NCI-H146 treated with DMSO at 0.1 percent for 48 hours (cell line): ENCODE measurements at regions not wholly inside any gene's neighbourhood (a gene's known extent, or its start where the extent isn't known, plus 50 kb on each side); places are given as distances from the start of the nearest gene placed in this dataset.

Experiments
- DNase-seq: peaks from one replicate; lab custom pipeline; 2025; ENCODE audit not compliant: unreplicated experiment; lab: John Stamatoyannopoulos, UW

DNA sequence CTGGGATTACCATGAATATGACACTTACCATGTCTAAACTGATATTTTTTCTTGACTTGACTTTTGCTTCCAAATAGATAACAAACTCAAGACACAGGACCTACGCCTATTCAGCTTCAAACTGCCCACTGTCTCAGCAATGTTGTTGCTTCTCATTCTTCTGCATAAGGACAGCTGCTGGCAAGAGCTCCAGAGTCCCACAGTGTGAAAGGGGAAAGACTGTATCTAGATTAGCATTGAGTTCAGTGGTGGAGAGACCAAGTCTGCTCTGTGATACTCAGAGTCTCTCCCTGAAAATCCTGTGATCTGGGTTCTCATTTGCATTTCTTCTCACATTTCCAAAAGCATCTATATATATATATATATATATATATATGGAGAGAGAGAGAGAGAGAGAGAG, 247.9 kb upstream of the NT5C1B start:
- no peak for DNase-seq

DNA sequence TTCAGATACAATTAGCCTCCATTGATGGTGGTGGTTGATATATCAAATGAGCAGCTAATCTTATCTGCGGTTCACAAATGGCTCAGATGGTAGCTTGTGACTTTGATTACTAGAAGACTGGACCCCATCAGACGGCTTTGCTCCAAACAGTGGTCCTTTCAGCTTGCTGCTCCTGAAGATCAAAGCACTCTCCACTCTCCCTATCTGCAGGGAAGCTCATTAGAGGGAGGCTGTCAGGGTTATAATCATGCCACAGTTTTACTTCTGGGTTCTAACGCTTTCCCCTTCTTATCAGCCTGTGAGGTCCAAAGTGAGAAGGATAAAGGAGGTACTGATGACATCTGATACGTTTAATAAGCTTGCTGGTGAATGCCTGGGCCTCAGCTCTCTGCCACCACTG, 247.1 kb upstream of the NT5C1B start:
- no peak for DNase-seq

DNA sequence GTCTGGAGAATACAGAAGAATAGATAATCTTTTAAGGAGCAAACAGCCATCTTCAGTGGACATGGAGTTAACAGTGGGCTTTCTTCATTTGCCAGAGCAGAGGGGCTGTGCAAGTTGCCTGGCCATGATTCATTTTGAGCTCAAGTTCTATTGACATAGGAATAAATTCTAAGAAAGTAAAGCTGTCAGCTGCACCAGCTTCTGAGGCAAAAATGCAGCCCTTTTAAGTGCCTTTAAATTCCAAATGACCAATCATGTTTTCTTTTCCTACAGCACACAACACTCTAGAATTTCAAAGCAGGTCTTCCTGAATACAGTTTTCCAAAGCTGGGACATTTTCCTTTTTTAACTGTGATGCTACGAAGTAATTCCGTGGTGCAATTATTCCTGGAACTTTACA, 246.4 kb upstream of the NT5C1B start:
- DNase-seq, result no peak

DNA sequence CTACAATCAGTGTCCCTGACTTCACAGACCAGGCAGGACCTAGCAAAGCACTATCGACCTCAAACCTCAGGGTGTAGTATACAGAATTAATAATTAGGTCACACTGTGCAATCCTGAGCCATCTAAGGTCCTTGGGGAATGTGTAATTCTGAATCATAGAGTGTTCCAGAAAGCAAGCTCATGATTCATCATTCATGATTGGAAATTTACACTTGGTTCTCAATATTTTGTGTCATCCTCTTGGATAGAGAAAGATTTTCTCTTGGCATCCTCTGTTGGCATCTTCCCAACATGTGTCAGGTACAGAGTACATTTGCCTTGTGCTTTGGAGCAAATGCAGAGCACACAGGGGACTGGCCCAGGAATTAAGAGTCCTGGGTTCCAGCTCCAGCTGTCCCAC, 245.0 kb upstream of the NT5C1B start:
- no peak for DNase-seq

DNA sequence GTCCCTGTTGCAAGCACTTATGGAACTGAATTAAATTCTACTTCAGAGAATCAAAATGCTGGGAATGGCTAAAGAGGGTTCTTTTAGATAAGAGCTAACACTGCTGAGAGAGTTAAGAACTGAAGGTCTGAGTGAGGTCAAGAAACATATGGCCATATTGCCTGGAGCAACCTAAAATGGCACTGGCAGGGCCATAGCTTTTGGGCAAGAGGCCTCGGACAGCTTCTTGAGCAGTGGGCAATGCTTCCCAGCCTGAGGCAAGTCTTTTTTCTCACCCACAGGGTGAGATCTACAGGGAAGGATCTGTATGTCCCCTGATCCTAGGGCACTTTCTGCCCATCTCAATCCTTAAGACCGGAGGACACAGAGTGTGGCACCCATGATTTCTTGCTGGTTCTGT, 244.6 kb upstream of the NT5C1B start:
- no peak for DNase-seq

DNA sequence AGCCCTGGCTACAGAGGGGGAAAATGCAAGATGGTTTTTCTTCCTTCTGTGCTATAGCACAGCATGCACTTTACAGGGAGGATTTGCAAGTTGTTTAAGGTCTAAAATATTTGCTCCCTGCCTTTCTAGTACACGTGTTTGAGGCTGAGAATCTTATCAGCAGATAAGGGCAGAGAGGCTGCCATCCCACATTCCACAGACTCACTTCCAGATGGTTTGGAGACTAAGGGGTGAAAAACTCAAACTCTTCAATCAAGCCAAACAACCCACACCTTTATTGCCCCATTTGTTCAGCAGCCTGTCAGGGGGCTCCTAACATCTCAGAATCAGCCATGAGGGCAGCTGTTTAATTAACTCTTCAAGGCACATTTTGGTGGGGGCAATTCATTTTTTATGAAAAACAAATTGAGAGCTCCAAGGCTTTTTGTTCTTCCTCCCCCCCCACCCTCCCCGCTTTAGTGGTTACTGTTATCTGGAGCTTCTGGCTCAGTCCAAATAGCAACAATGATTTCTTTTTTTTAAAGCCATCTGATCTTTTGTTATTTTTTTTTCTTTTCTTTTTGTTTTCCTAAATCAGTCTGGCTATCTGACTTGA, 242.6 kb upstream of the NT5C1B start:
- DNase-seq, result no peak

DNA sequence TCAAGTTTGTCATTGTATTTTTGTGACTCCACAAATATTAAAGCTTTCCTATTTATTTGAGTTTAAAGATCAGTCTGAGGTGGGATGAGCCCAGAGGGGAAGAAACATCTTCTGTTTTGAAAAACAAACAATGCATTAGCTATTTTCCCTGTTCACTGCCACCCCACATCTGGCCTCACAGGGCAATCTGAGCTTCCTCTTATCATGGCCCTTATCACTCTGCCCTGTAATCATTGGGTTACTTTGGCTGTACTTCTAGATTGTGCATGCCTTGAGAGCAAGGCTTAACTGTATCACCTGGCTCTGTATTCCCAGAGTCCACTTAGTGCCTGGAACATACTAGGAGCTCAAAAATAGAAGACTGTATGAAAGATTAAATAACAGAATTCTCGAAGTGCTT, 241.6 kb upstream of the NT5C1B start:
- DNase-seq, result no peak

DNA sequence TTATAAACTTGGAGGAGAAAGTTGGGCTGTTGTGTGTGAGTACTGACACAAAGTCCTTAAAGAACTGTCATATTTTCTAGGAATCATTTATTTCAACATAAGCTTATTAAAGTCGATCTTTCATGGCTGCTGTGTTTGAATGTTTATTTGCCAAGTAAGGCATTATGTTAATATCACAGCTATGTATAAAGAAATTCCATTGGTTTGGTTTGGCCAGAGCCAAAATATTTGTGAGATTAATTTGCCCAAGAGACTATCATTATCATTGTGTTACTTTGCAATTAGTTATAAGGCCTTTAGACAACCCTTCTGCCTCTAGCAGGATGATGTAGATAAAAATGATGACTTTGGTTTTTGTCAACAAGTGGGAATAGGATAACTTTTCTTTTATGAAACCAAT, 240.6 kb upstream of the NT5C1B start:
- DNase-seq, result no peak

DNA sequence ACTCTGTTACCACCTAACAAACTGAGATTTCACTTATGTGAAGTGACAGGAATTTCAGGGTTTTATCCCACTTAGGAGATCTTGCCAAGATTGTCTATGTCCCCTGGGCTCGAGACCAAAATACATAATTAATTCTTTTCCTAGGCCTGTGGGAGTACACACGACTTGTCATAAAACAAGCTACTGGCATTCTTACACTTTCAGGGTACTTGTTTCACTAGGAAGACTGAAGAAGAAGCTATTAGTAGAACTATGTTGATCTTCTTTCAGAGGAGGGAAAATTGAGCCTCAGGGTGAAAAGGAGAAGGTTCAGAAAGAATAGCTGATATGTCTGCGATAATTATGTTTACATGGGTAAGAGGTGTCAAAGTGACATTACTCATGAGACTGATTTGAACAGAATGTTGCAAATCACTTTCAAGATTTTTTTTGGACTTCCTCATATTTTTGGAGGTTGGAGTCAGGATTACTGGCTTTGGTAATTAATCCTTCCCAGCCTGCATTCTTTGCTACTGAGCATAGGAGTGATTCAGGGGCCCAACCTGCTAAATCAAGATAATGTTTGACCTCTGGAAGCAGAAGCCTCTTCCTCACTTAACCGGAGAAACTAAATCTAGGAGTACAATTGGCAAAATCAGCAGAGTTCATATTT, 240.0 kb upstream of the NT5C1B start:
- DNase-seq, result no peak

DNA sequence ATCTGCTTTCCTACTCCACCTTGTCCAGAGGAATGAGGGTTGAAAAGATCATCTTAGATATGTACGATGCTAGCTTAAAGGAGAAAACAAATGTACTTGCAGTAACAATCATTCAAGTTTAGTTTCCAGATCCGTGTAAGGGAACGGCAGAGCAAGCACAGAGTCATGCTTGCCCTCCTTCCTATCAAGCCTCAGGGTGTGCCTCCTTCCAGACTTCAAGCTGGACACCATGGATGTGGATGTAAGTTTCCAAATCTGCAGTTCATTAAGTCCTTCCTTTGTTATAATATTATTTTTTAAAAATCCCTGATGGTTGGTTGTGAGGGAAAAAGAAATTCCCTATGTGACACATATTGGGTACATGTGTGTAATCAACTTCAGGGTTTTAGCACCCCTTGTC, 238.9 kb upstream of the NT5C1B start:
- DNase-seq, result no peak

DNA sequence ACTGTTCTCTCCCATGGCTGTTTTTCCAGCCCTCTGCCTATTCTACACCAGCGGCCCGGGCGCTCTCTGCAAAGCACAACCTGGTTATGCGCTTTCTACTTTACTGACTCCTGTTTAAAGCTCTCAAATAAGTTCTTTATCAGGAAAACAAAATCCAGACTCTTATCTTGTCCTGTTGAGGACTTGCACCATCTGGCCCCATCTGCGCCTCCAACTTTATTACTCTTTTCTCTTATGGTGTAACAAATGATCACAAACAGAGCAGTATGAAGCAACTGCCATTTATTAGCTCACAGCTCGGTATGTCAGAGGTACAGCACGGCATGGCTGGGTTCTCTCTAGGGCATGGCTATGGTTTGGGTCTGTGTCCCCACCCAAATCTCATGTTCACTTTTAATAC, 236.5 kb upstream of the NT5C1B start:
- no peak for DNase-seq

DNA sequence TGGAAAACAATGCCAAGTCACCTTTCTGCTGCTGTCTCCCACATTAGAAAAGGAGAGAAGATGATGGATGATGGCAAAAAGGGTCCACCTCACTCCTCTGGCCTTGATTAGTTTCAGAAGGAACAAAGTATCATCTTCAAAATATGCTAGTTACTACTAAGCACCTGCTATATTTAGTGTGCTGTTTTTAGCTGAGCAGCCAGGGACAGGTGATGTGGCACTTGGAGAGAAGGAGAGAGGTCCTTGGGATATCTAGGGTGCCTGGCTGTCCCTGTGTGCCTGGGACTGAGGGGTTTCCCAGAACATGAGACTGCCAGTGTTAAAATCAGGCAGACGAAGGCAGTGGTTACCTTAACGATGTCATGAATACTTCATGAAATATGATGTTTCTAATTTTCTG, 235.5 kb upstream of the NT5C1B start:
- no peak for DNase-seq

DNA sequence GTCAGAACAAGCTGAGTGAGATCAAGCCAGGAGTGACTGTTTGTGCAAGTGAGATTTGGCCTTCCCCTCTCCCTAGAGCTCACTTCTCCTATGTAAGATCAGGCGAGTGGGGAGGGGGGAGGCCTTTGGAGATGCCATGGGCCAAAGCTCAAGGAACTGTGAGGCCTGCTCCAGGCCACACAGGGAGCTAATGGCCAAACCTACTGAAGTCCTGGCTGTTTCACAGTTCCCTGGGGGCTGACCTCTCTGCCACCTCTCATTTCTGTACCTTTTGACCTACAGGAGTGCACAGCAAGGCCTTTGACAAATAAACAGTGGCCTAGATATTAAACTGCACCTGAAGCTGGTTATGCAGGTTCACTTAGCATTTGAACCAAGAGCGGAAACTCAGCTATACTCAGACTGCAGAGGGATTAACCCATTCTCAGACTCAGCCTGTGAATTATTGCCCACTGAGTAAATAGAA, 235.0 kb upstream of the NT5C1B start:
- DNase-seq, result no peak

DNA sequence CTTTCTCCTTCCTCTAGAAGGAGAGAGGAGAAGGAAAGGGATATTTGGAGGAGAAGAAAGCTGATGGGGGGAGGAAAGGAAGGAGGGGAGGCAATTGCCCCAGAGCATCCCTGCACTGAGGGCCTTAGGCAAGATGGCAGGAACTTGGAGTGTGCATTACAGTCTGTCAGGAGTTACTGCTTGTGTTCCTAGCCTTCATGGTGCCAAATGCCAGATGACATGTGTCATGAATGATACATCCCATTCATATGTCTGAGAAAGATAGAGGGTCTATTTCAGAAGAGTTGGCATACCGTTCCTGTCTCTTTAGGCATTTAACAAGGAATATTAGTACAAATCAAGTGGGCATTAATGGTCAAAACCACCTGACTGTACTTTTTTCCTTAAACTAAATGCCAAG, 232.1 kb upstream of the NT5C1B start:
- no peak for DNase-seq

DNA sequence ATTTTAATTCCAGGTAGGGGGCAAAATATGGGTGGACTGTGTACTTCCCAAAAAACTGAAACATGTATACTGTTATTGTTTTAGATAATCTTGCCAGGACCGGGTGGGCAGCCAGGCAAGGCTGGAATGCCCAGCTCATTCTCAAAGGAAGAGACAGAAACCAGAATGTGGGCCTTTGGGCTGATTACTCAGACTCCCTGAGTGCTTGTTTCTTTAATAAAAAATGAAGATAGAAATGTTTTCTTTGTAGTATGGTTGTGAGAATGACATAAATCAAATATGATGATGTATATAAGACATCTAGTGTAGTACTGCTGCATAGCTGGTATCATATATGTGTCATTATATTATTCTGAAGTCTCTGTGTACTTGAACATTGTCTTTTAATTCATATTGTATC, 231.6 kb upstream of the NT5C1B start:
- DNase-seq, result no peak

DNA sequence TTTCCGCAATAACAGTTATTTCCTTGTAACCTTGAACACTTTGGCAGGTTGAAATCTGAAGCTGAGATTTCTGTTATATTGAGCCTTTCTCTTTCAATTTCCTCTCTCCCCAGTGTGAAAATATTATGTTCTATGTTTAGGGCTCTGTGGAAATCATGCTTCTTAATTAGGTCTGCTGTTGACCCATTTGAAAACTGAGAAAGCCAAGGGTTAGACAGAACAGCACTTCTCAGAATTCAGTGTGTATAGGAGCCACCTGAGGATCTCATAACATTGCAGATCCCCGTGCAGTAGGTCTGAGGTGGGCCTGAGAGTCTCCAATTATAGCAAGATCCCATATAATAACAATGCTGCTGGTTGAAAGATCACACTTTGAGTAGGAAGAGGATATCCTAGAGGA, 230.2 kb upstream of the NT5C1B start:
- DNase-seq, result no peak

DNA sequence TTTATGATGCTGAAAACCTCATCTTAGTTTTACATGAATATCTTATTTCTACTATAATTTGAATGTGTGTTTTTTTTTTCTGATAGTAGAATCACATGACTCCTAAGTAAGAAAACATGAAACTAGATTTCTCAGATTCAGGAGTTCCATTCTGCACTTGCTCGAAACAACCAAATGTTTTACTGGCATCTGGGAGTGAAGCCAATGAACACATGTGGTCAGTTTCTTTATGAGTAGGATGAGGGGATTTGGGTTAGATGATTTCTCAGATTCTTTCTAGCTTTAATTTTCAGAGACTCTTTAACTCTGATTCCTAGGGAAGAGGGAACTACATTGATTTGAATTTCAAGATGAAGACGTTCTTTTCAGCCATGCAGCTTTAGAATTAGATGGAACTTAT, 225.0 kb upstream of the NT5C1B start:
- DNase-seq, result no peak

DNA sequence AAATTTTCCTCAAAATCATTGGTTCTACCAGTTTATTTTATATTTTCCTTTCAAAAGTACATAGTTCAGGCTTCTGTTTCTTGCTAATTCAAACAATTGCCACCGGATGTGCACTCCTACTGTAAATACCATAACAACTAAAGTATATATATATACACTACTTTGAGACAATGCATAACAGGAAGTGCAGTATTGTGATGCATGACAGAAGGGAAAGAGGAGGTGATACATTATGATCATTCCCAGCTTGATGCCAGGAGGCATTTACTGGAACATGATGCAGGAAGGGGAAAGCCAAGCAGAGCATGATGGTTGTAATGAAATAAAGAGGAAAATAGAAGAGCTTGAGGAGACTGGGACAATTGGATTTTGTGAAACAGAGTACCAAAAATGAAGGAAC, 215.2 kb upstream of the NT5C1B start:
- no peak for DNase-seq

DNA sequence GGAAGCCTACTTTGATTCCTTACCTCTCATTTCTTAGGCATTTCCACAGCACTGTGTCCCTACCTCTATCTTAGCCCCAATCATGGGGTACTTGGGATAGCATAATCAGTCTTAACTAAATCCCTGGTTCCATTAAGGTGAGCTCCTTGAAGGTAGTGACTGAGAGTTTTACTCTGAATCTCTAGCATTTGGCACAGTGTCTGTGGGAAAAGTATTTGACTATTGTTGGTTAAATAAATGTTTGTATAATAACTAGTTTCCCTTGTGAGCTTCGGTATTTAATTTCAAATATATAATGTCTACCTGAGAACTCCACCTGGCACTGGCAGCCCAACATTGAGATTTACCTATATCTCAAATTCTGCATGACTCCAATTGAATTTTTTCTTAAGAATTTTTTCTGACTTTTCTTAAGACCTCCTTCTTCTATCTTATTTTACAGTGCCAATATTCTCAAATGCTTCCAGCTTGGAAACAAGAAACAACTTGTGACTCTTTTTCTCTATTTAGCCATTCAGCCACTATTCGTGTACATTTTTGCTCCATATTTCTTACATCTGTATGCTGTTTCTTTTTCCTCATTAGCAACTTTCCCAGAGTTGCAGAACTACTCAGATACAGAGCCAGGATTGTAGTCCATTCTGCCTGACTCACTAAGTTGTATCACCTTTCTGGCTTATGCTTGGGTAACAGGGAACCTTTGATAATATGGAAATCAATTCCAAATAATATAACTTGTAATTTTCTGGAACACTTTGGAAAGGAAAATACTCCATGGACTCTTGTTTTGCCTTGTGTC, 214.0 kb upstream of the NT5C1B start:
- DNase-seq, result no peak

DNA sequence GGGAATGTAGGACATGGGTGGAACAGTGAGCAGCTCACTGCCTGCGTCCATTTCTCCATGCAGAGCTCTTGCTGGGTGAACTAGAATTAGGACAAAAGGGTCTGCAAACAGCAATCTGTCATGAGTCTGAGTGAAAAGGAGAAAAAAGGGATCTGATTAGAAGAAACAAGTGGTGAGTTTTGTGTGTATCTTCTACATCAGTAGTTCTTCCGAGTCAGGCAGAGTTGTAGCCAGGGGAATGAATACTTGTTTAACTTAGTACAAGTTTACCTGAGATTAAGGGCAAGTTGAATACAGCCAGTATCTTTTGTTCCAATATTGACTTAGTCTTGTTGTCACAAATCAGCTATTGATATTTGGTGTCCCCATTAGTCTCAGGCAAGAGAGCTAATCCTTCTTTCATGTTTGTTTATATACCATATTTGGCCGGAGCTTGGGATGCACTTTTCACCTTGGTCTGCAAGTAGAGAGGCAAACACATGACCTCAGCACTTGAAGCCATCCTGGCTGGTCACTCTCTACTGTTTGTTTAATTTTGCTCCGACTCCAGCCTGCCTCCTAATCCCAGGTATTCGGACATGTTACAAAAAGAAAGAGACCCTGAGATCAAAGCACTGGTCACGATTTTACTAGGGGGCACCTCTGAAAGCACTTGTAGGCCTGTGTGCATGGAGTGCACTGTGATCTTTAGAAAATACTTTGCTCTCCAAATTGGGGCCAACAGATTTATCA, 211.0 kb upstream of the NT5C1B start:
- DNase-seq, result no peak

DNA sequence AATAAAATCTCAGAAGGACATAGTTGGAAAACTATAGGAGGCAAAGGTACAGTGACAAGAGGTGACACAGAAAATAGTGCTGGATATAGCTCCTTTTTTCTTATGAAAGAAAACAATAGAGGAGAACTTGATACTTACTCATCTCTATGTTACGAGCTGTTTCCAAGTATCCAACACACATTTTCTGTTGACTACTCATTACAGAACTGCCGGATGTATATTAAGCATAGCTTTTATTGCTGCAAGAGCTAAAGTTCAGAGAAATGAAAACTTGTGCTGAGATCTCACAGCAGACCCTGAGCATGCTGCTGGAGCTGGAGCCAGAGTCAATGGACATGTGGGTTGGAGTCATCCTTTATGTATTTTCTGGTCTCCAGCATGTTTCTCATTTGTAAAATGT, 210.0 kb upstream of the NT5C1B start:
- DNase-seq, result no peak
